22Rv1 (cell line): ENCODE measurements at regions not wholly inside any gene's neighbourhood (a gene's known extent, or its start where the extent isn't known, plus 50 kb on each side); places are given as distances from the start of the nearest gene placed in this dataset.
"Not testable (repeated sequence)": the region's sequence is repeated elsewhere in the genome, so short reads cannot be mapped to it uniquely, and the experiment has no call there.

Experiments used
- H3K27ac ChIP-seq: fragments of 450-650 bp; 2 replicates; pipeline ENCODE4 v1.5.1; 2017
- ZFX ChIP-seq: fragments of 450-650 bp; IDR thresholded peaks from 2 replicates; pipeline ENCODE4 v1.6.1; 2017; ENCODE audit warnings: antibody characterized with exemption, borderline replicate concordance
- TF ChIP-seq, protein P1 (sequence below): fragments of 450-650 bp; IDR thresholded peaks from 2 replicates; pipeline ENCODE4 v1.5.1; 2017; ENCODE audit warnings: mild to moderate bottlenecking

DNA sequence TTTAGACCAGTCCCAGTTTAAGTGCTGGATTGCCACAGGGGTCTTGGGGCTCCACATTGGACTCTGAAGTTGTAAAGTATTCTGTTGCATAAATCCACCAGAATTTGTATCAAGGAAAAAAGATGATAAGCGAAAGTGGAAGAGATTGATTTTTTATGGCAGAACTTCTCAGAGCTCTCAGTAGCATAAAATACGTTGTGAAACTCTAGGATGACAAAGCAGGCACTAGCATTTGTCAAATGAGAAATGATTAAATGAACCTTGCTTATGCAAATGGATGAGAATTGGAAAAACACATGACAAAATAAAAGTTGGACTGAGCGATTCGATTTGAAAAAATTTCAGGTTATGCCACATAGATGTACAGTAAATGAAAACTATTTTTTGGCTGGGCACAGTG is 253.8 kb upstream of the RAB4A start:
- TF ChIP-seq, protein P1, sequence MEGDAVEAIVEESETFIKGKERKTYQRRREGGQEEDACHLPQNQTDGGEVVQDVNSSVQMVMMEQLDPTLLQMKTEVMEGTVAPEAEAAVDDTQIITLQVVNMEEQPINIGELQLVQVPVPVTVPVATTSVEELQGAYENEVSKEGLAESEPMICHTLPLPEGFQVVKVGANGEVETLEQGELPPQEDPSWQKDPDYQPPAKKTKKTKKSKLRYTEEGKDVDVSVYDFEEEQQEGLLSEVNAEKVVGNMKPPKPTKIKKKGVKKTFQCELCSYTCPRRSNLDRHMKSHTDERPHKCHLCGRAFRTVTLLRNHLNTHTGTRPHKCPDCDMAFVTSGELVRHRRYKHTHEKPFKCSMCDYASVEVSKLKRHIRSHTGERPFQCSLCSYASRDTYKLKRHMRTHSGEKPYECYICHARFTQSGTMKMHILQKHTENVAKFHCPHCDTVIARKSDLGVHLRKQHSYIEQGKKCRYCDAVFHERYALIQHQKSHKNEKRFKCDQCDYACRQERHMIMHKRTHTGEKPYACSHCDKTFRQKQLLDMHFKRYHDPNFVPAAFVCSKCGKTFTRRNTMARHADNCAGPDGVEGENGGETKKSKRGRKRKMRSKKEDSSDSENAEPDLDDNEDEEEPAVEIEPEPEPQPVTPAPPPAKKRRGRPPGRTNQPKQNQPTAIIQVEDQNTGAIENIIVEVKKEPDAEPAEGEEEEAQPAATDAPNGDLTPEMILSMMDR = no peak
- TF ChIP-seq ZFX = no peak
- H3K27ac ChIP-seq = no peak overlapping the region

DNA sequence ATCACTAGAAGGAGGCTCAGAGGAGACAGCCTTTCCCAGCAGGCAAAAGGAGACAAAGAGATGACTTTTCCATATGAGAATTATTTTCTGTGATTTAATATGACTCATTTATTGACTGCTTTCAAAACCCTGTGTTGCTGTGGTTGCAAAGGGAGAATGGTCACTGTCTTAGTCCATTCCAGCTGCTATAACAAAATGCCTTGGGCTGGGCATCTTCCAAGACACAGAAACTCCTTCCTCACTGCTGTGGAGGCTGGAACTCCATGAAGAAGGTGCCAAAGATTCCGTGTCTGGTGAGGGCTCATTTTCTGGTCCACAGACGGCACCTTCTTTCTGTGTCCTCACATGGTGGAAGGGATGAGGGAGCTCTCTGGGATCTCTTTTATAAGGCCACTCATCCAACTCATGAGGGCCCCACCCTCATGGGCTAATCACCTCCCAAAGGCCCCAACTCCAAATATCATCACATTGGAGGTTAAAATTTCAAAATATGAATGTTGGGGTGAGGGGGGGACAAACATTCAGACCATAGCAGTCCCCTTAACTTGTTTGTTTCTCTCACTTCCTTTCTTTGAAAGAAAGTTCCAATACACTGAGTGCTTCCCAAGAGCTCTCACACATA is 252.1 kb upstream of the RAB4A start:
- no peak overlapping the region for H3K27ac ChIP-seq
- TF ChIP-seq ZFX = no peak
- TF ChIP-seq, protein P1 = no peak

DNA sequence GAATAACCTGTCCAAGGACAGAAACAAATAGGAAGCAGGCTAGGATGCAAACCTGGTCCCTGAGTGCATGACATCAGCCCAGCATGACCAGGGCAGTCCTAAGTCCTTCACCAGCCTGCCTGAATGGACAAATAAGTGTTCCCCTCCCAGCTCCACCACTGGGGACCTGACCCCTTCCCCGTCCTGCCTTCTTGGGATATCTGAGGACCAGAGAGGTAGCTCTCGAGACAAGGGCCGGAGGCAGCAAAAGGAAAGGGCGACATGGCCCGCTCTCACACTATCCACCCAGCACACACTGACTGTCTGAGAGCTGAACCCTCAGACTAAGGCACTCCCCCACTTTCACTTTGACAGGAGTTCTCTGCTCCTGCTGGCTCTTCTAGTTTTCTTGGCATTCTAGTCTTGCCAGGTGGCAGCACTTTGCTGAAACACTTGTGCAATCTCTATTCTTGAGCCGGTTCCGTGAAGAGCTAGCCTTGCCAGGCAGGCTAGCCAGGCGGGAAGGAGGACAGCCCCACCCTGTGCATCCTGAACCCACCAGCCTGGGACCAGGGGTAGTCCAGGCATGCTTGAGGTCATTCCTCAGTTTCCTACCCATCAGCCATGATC is 251.1 kb upstream of the RAB4A start:
- TF ChIP-seq, protein P1 = no peak
- TF ChIP-seq ZFX = no peak
- no peak overlapping the region for H3K27ac ChIP-seq

DNA sequence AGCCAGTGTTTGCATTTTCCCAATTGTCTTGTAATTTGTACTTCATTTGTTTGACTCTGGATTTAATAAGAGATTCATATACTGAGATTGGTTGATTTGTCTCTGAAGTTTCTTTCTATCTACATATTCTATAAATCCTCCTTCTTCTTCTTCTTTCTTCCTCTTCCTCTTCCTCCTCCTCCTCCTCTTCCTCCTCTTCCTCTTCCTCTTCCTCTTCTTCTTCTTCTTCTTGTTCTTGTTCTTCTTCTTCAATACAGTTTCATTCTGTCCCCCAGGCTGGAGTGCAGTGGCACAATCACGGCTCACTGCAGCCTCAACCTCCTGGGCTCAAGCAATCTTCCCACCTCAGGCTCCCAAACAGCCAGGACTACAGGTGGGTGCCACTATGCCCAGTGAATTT is 249.9 kb upstream of the RAB4A start:
- H3K27ac ChIP-seq = not testable (repeated sequence)

DNA sequence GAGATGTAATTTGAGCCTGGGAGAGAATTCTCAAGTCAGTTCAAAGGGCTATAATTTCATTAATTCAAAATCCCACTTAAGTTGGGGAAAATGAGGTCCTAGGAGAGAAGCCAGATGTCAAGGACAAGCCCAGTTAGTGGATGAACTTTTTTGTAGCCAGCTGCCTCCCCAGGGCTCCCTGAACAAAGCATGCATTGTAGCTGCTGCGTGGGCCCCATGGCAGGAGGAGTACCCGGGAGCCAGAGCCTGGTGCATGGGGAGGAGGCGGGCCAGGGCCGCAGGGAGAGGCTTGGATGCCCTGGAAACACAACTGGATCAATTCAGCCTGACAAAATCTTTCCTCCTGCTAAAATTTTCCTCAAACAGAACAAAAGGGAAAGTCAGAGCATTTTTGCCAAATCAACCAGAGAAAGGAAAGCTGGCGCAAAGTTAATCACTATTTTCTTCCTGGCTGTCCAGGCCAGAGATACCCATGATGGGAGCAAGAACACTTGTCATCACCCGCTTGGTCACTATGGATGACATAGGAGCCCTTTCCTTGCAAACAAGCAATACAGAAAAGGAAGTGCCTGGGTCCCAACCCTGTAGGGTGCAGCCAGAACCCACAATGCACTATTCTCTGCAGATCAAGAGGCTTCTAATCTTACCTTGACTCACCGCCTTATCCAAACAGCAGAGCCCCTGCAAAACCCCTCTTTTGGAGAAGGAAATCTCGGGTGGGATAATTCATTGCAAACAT is 248.1 kb upstream of the RAB4A start:
- TF ChIP-seq ZFX = no peak
- TF ChIP-seq, protein P1 = no peak
- no peak overlapping the region for H3K27ac ChIP-seq

DNA sequence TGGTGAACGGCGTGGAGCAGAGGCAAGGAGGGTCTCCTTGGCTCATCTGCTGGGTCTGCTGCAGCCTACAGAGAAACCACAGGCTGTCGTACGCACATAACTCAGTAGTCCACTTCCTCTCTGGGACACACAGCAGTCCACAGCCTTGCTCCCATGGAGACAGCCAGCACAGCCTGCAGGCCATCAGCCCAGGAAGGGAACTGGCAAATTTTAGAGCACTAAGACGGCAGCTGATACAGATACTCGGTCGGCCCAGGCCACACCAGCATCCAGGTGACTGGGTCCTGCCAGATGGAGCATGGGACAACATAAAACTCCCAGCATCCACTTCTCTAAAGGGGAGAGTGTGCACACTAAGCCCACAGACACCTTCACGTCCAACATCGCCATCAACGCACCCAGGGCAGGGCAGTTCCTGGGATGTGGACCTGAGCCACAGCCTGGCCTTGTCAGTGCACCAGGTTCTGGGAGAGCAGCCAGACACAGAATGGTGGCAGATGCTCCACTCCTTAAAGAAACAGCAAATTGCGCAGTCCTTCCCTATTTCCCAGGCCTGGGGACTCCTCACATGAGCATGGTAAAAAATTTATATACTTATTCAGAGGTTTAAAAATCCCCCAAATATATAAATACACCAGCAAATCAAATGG is 247.1 kb upstream of the RAB4A start:
- TF ChIP-seq ZFX = no peak
- TF ChIP-seq, protein P1 = no peak

DNA sequence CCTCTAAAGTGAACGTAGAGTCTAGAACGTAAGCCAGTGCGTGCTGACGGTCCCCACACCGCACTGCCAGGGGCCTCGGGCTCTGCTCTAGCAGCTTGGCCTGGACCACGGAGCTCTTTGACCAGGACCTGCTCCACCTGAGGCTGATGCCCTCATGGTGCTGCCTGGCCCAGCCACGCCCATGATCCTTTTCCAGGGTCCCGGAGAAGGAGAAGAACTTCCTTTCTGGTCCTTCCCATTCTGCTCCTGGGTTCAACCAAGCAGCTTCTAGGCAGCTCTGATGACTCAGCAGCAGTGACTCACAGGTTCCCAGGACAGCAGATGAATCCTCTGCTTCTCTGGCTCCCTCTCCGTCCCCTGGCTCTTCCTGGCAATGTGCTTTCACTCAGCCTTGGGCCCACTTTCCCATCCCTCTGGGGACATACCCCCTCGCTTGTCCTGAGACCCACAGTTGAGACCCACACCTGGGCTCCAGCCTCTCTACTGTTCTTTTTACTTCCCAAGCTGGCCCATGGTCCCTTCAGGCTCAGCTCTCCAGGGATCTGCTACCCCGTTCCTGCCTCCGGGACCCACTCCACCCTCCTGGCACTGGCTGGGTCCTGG is 246.3 kb upstream of the RAB4A start:
- no peak for TF ChIP-seq ZFX
- TF ChIP-seq, protein P1 = no peak
- no peak overlapping the region for H3K27ac ChIP-seq

More for the DNA sequence above, 247.1 kb upstream of the RAB4A start:
- no peak overlapping the region for H3K27ac ChIP-seq
